B cell (primary cell): ENCODE measurements at regions not wholly inside any gene's neighbourhood (a gene's known extent, or its start where the extent isn't known, plus 50 kb on each side); places are given as distances from the start of the nearest gene placed in this dataset.

Source experiments
- ATAC-seq: fragments of 200-7000 bp; cut with Tn5 transposase; one replicate; pipeline ENCODE4 v1.10.0; 2021; ENCODE audit warnings: low read depth, mild to moderate bottlenecking, moderate number of reproducible peaks, moderate library complexity
- CTCF ChIA-PET: fragments of 350-600 bp; sonication (Branson Sonifier 250); formaldehyde crosslinking; loops from one replicate; lab custom pipeline; 2021; ENCODE audit warnings: antibody characterized with exemption, inconsistent platforms; lab: Charles Lee
- POLR2A ChIA-PET: fragments of 350-600 bp; sonication (Branson Sonifier 250); formaldehyde crosslinking; loops from one replicate; lab custom pipeline; 2021; ENCODE audit warnings: antibody characterized with exemption; lab: Charles Lee
- DNase-seq: peaks from one replicate; pipeline ENCODE4 v3.0.0; 2013
- H2AFZ ChIP-seq: 2 replicates; pipeline ENCODE4 v1.6.1; 2012; ENCODE audit warnings: mild to moderate bottlenecking, low read depth, low read length; ENCODE audit not compliant: insufficient read depth, poor library complexity, severe bottlenecking
- H3K27ac ChIP-seq, 2 donors: 1 replicate in 1 of 2; 2 replicates in 1 of 2; pipeline ENCODE4 v1.5.1; 2012 to 2013; ENCODE audit warnings: low read length in 2 of 2, mild to moderate bottlenecking in 2 of 2, moderate library complexity in 1 of 2
- H3K27me3 ChIP-seq, 4 experiments: fragments of 200-600 bp in 1 of 4; sonication (generic) in 1 of 4; replicated peaks in 1 of 4; 1 replicate in 2 of 4; 2 replicates in 2 of 4; pipeline versions ENCODE4 v1.6.1 to v1.7.0; 2013 to 2016; ENCODE audit warnings: low read length in 3 of 4, mild to moderate bottlenecking in 2 of 4, mixed read lengths in 1 of 4, moderate library complexity in 1 of 4; ENCODE audit not compliant: insufficient read depth in 4 of 4, control insufficient read depth in 3 of 4; ENCODE audit errors: control extremely low read depth in 1 of 4
- H3K36me3 ChIP-seq, 2 experiments: replicated peaks in 1 of 2; 1 replicate in 1 of 2; 2 replicates in 1 of 2; pipeline versions ENCODE4 v1.6.1 to v1.7.1; 2013; ENCODE audit warnings: low read length in 1 of 2; ENCODE audit not compliant: insufficient read depth in 2 of 2, control insufficient read depth in 1 of 2; ENCODE audit errors: control extremely low read depth in 1 of 2, extremely low read depth in 1 of 2
- H3K4me1 ChIP-seq, 2 donors: fragments of 200-600 bp in 1 of 2; sonication (generic) in 1 of 2; 1 replicate in 1 of 2; 2 replicates in 1 of 2; pipeline versions ENCODE4 v1.5.1 to v1.6.1; 2013 to 2017; ENCODE audit warnings: low read length in 2 of 2; ENCODE audit not compliant: control insufficient read depth in 2 of 2, insufficient read depth in 2 of 2
- H3K4me2 ChIP-seq: replicated peaks from 2 replicates; pipeline ENCODE3; 2012; ENCODE audit warnings: mild to moderate bottlenecking, low read depth, low read length; ENCODE audit not compliant: poor library complexity, severe bottlenecking
- H3K4me3 ChIP-seq, 5 experiments: fragments of 200-600 bp in 1 of 5; sonication (generic) in 1 of 5; 1 replicate in 3 of 5; 2 replicates in 2 of 5; pipeline versions ENCODE4 v1.5.1 to v1.7.0; 2011 to 2016; ENCODE audit warnings: low read length in 4 of 5, mild to moderate bottlenecking in 4 of 5, low read depth in 2 of 5, control low read depth in 1 of 5, moderate library complexity in 1 of 5; ENCODE audit not compliant: insufficient read depth in 1 of 5; ENCODE audit errors: control extremely low read depth in 1 of 5, extremely low read depth in 1 of 5
- H3K79me2 ChIP-seq: fragments of 200-600 bp; sonication (generic); one replicate; pipeline ENCODE4 v1.6.0; 2016; ENCODE audit warnings: low read length; ENCODE audit not compliant: control insufficient read depth, insufficient read depth
- H3K9ac ChIP-seq: fragments of 200-600 bp; sonication (generic); 2 replicates; pipeline ENCODE4 v1.6.1; 2017; ENCODE audit warnings: mild to moderate bottlenecking, low read length, moderate library complexity
- H3K9me3 ChIP-seq, 3 donors: one replicate each; pipeline versions ENCODE4 v1.6.1 to v1.7.1; 2013; ENCODE audit warnings: low read length in 2 of 3; ENCODE audit not compliant: control insufficient read depth in 2 of 3, insufficient read depth in 1 of 3; ENCODE audit errors: control extremely low read depth in 1 of 3
- H4K20me1 ChIP-seq: 2 replicates; pipeline ENCODE4 v1.6.0; 2012; ENCODE audit warnings: mild to moderate bottlenecking, low read length; ENCODE audit not compliant: insufficient read depth, control insufficient read depth, poor library complexity, severe bottlenecking
- H3K27ac Mint-ChIP-seq: one replicate; pipeline ENCODE4 v1.8.0; 2021; ENCODE audit warnings: mixed read lengths
- H3K27me3 Mint-ChIP-seq: one replicate; pipeline ENCODE4 v1.8.0; 2021; ENCODE audit warnings: mixed read lengths
- H3K4me1 Mint-ChIP-seq: one replicate; pipeline ENCODE4 v1.8.0; 2021; ENCODE audit warnings: mixed read lengths
- H3K4me3 Mint-ChIP-seq: one replicate; pipeline ENCODE4 v1.8.0; 2021; ENCODE audit warnings: mixed read lengths
- H3K9me3 Mint-ChIP-seq: one replicate; pipeline ENCODE4 v1.8.0; 2022; ENCODE audit warnings: mixed read lengths; ENCODE audit not compliant: insufficient read depth
- CTCF ChIP-seq: fragments of 200-600 bp; IDR thresholded peaks from one replicate; pipeline ENCODE4 v1.8.0; 2022; ENCODE audit warnings: antibody characterized with exemption, mild to moderate bottlenecking
- EZH2 ChIP-seq: IDR thresholded peaks from 2 replicates; pipeline ENCODE4 v1.6.1; 2012; ENCODE audit warnings: borderline replicate concordance, low read depth, mild to moderate bottlenecking, moderate library complexity, low read length; ENCODE audit not compliant: insufficient read depth, poor library complexity, severe bottlenecking
- WGBS: methylation state at CpG from one replicate; pipeline ENCODE4 v1.1.5; 2013; ENCODE audit warnings: missing lambda C conversion rate; ENCODE audit not compliant: insufficient coverage; 5-methylcytosine and 5-hydroxymethylcytosine counted together
- intact Hi-C: fragments of 100-400 bp; cut with micrococcal nuclease; formaldehyde crosslinking; loops from one replicate; pipeline ENCODE4 v1.10.0; 2022

- intact Hi-C loops = no loop called here
- no peak overlapping the region for H3K9ac ChIP-seq
- CTCF ChIA-PET = no interaction called here
- H3K9me3 ChIP-seq = no peaks in the 10 kb centered on the region
- TF ChIP-seq EZH2 (no peak), CTCF (no peak)
- no peak overlapping the region for H3K4me2 ChIP-seq
- H3K27me3 ChIP-seq = no peaks in the 10 kb centered on the region
- no peaks in the 10 kb centered on the region for H3K4me1 ChIP-seq
- Mint-ChIP-seq H3K27me3 (peaks cover 10% of the 10 kb centered on the region), H3K9me3 (no peaks in the 10 kb centered on the region), H3K4me1 (no peaks in the 10 kb centered on the region), H3K4me3 (no peak overlapping the region), H3K27ac (no peak overlapping the region)
- ATAC-seq (no peak), DNase-seq (no peak)
- no CpG with 5 or more reads among the region's 2 CpGs for WGBS
- H2AFZ ChIP-seq = no peak overlapping the region
- no peaks in the 10 kb centered on the region for H4K20me1 ChIP-seq
- POLR2A ChIA-PET = no interaction called here
- H3K79me2 ChIP-seq = no peaks in the 10 kb centered on the region
- H3K27ac ChIP-seq = no peak overlapping the region
- H3K4me3 ChIP-seq = no peak overlapping the region
- no peaks in the 10 kb centered on the region for H3K36me3 ChIP-seq
Observed at GRCh38 chr2:224196810-224197209, 157.7 kb upstream of the SERPINE2 start.

- Histone ChIP-seq H3K36me3 (no peaks in the 10 kb centered on the region), H3K4me1 (no peaks in the 10 kb centered on the region), H3K27ac (no peak overlapping the region), H3K79me2 (no peaks in the 10 kb centered on the region), H4K20me1 (no peaks in the 10 kb centered on the region), H3K9me3 (no peaks in the 10 kb centered on the region), H3K4me3 (no peak overlapping the region), H3K4me2 (no peak overlapping the region), H3K27me3 (peaks cover 0 to 2% (median 0%) of the 10 kb centered on the region in 4 experiments), H2AFZ (no peak overlapping the region), H3K9ac (no peak overlapping the region)
- no peaks in the 10 kb centered on the region for H3K4me1 Mint-ChIP-seq
- H3K27ac Mint-ChIP-seq = no peak overlapping the region
- no peak for ATAC-seq
- TF ChIP-seq CTCF (no peak), EZH2 (no peak)
- no peaks in the 10 kb centered on the region for H3K9me3 Mint-ChIP-seq
- CTCF ChIA-PET = no interaction called here
- WGBS = 80% methylated on average over 1 of the region's 2 CpGs
- H3K27me3 Mint-ChIP-seq = peaks cover 10% of the 10 kb centered on the region
- DNase-seq = no peak
- no peak overlapping the region for H3K4me3 Mint-ChIP-seq
- intact Hi-C loops = no loop called here
- POLR2A ChIA-PET = no interaction called here
Observed at GRCh38 chr2:224195925-224196571, 157.0 kb upstream of the SERPINE2 start.
